ENCODE measurements at regions not wholly inside any gene's neighbourhood (a gene's known extent, or its start where the extent isn't known, plus 50 kb on each side); places are given as distances from the start of the nearest gene placed in this dataset.

DNA sequence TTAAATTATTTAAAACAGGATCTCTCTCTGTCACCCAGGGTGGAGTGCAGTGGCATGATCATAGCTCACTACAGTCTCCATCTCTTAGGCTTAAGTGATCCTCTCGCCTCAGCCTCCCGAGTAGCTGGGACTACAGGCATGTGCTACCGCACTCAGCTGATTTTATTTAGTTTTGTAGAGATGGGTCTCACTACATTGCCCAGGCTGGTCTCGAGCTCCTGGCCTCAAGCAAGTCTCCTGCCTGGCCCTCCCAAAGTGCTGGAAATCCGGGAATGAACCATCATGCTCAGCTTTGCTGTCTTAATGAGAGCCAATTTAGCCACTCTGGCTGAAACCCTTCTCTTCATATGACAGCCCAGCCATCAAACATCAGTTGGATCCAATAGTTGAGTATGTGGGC is 53.3 kb upstream of the NRP1 start:
- no peaks in the 10 kb centered on the region for H3K9me3 ChIP-seq (ENCODE audit: control insufficient read depth, insufficient read depth, low read depth, low read length)
- no peaks in the 10 kb centered on the region for H3K27me3 ChIP-seq (ENCODE audit: control insufficient read depth, insufficient read depth, low read length)
- no peak overlapping the region for H3K9ac ChIP-seq (ENCODE audit: low read length)
- H3K27ac ChIP-seq (ENCODE audit: low read depth, low read length), result no peak overlapping the region
- H3K36me3 ChIP-seq (ENCODE audit: control insufficient read depth, insufficient read depth, low read length), result no peaks in the 10 kb centered on the region
- H3K4me1 ChIP-seq (ENCODE audit: control insufficient read depth, insufficient read depth, low read length), result peaks cover 8% of the 10 kb centered on the region
- no peak overlapping the region for H3K4me3 ChIP-seq (ENCODE audit: low read depth, low read length)

DNA sequence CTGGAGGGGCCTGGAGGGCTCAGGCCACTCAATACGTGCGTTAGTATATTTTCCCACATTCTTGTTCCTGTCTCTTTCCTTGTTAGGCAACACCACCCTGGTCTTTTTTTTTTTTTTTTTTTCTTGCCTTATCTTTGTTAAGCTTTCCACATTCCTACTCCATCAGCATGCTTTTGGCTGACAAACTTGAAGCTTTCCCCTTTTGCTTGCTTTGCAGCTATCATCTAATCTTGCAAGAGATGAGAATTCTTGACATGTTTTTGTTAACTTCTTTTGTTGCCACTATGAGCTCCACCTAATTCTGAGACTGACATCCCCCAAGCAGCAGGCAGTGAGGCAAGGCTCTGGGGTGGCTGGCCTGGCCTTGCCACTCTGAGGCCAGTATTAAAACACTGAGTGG is 52.5 kb upstream of the NRP1 start:
- H3K9me3 ChIP-seq (ENCODE audit: control insufficient read depth, insufficient read depth, low read depth, low read length), result no peaks in the 10 kb centered on the region
- H3K4me1 ChIP-seq (ENCODE audit: control insufficient read depth, insufficient read depth, low read length), result peaks cover 3% of the 10 kb centered on the region
- H3K9ac ChIP-seq (ENCODE audit: low read length), result no peak overlapping the region
- H3K27me3 ChIP-seq (ENCODE audit: control insufficient read depth, insufficient read depth, low read length), result no peaks in the 10 kb centered on the region
- H3K27ac ChIP-seq (ENCODE audit: low read depth, low read length), result no peak overlapping the region
- H3K4me3 ChIP-seq (ENCODE audit: low read depth, low read length), result no peak overlapping the region
- H3K36me3 ChIP-seq (ENCODE audit: control insufficient read depth, insufficient read depth, low read length), result no peaks in the 10 kb centered on the region

DNA sequence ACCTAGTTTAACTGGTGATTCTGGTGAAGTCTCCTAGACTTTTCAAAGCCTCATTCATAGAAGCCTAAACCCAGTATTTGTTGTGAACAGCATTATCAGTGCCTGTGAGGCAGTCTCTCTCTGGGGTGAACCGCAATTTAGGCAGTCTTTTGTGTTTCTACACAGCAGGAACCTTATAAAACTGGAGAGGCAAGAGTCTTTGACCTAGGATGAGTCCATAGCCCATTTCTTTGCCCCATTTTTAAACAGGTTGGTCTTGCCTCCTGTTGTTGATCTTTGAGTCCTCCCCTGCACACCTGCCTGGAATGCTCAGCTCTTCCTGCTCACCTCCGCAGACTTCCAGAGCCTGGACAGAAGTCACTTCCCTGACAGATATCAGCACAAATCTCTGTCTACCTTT is 51.2 kb upstream of the NRP1 start:
- Histone ChIP-seq H3K36me3 (ENCODE audit: control insufficient read depth, insufficient read depth, low read length) (no peaks in the 10 kb centered on the region), H3K9ac (ENCODE audit: low read length) (no peak overlapping the region), H3K4me1 (ENCODE audit: control insufficient read depth, insufficient read depth, low read length) (no peaks in the 10 kb centered on the region; the same call in 1 of the 2 replicates), H3K4me3 (ENCODE audit: low read depth, low read length) (no peak overlapping the region), H3K27ac (ENCODE audit: low read depth, low read length) (no peak overlapping the region), H3K9me3 (ENCODE audit: control insufficient read depth, insufficient read depth, low read depth, low read length) (no peaks in the 10 kb centered on the region), H3K27me3 (ENCODE audit: control insufficient read depth, insufficient read depth, low read length) (no peaks in the 10 kb centered on the region)

DNA sequence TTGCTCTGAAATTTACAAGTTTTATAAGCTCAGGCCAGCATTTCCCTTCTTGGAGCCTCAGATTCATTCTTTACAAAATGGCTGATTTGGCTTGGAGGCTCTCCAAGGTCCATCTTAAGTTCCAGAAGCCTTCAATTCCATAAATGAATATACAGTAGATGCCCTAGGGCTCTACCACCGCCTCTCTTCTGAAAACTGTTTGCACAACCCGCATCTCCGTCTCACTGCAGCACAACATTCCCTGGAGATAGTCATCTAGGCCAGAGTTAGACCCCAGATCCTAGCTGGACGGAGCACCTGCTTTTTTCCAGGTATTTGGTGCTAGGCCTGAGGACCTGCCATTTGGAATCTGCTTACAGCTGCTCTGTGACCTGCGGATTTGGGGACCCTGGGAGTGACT is 50.5 kb upstream of the NRP1 start:
- H3K27me3 ChIP-seq (ENCODE audit: control insufficient read depth, insufficient read depth, low read length), result no peaks in the 10 kb centered on the region
- H3K9ac ChIP-seq (ENCODE audit: low read length), result no peak overlapping the region
- H3K36me3 ChIP-seq (ENCODE audit: control insufficient read depth, insufficient read depth, low read length), result no peaks in the 10 kb centered on the region
- no peak overlapping the region for H3K4me3 ChIP-seq (ENCODE audit: low read depth, low read length)
- H3K27ac ChIP-seq (ENCODE audit: low read depth, low read length), result no peak overlapping the region
- H3K4me1 ChIP-seq (ENCODE audit: control insufficient read depth, insufficient read depth, low read length), result no peaks in the 10 kb centered on the region; the same call in 1 of the 2 replicates
- H3K9me3 ChIP-seq (ENCODE audit: control insufficient read depth, insufficient read depth, low read depth, low read length), result no peaks in the 10 kb centered on the region
